ENCODE measurements at regions not wholly inside any gene's neighbourhood (a gene's known extent, or its start where the extent isn't known, plus 50 kb on each side); places are given as distances from the start of the nearest gene placed in this dataset.

- Histone ChIP-seq H3K14ac (ENCODE audit: insufficient read depth, low read length) (no peak overlapping the region), H3K56ac (ENCODE audit: insufficient read length, low read depth, low read length) (no peak overlapping the region), H3K4ac (ENCODE audit: low read depth, low read length) (no peak overlapping the region), H4K91ac (ENCODE audit: insufficient read length, low read depth, low read length) (no peak overlapping the region), H2BK5ac (ENCODE audit: insufficient read length, low read length) (no peak overlapping the region), H2BK20ac (ENCODE audit: low read depth, low read length, poor library complexity, severe bottlenecking) (no peak overlapping the region), H3K23me2 (ENCODE audit: insufficient read length, low read depth, low read length, poor library complexity, severe bottlenecking) (no peaks in the 10 kb centered on the region), H3K9ac (ENCODE audit: extremely low read depth, insufficient read length, low read length) (no peak overlapping the region), H3K4me1 (ENCODE audit: insufficient read depth, low read length) (no peaks in the 10 kb centered on the region), H3K27ac (ENCODE audit: insufficient read length, low read depth, low read length) (no peak overlapping the region), H2BK15ac (ENCODE audit: low read depth, low read length) (no peak overlapping the region), H3K23ac (ENCODE audit: insufficient read length, low read depth, low read length) (no peak overlapping the region), H2BK12ac (ENCODE audit: insufficient read length, low read depth, low read length) (no peak overlapping the region), H3K27me3 (ENCODE audit: insufficient read depth, low read length) (no peaks in the 10 kb centered on the region), H3K79me1 (ENCODE audit: insufficient read depth, low read depth, low read length, poor library complexity, severe bottlenecking) (no peaks in the 10 kb centered on the region), H3K79me2 (ENCODE audit: insufficient read depth, low read length) (no peaks in the 10 kb centered on the region), H4K5ac (ENCODE audit: insufficient read length, low read depth, low read length) (no peak overlapping the region), H3K9me3 (ENCODE audit: control insufficient read depth, low read depth, low read length) (no peaks in the 10 kb centered on the region), H2BK120ac (ENCODE audit: low read depth, low read length, poor library complexity, severe bottlenecking) (no peak overlapping the region), H3K4me2 (ENCODE audit: insufficient read depth, insufficient read length, low read length) (no peak overlapping the region), H2AK5ac (ENCODE audit: insufficient read length, low read length) (no peak overlapping the region), H4K20me1 (ENCODE audit: control insufficient read depth, insufficient read depth, insufficient read length) (no peaks in the 10 kb centered on the region), H2AFZ (ENCODE audit: low read length) (no peak overlapping the region), H4K8ac (replicated peaks; ENCODE audit: insufficient read length, low read depth, low read length) (no peak overlapping the region), H3T11ph (ENCODE audit: low read length) (no peak overlapping the region), H3K18ac (ENCODE audit: insufficient read length, low read depth, low read length) (no peak overlapping the region)
- Mint-ChIP-seq H3K27ac (no peak overlapping the region), H3K27me3 (ENCODE audit: low read depth) (peaks cover 5% of the 10 kb centered on the region), H3K4me1 (peaks cover 3 to 12% of the 10 kb centered on the region in 2 experiments), H3K36me3 (ENCODE audit: insufficient read depth in 1 of 3, low read depth in 3 of 3) (peaks cover 0 to 4% (median 0%) of the 10 kb centered on the region in 3 experiments; a peak in 2 of 7 replicates), H3K9me3 (peaks cover 4% of the 10 kb centered on the region in 2 experiments; a peak in 4 of 5 replicates), H3K4me3 (no peak overlapping the region)
- DNase-seq: no peak
- TF ChIP-seq CTCF (conservative IDR thresholded peaks at IDR 0.05): no peak
- no CpG with 5 or more reads among the region's 2 CpGs for WGBS (ENCODE audit: extremely low coverage, insufficient read length, low lambda C conversion rate)
Measured at GRCh38 chr2:37864217-37864616, 60.9 kb upstream of the RMDN2 start.
